Gastroesophageal sphincter (tissue), 4 donors: ENCODE measurements at regions not wholly inside any gene's neighbourhood (a gene's known extent, or its start where the extent isn't known, plus 50 kb on each side); places are given as distances from the start of the nearest gene placed in this dataset.

Source experiments
- ATAC-seq: fragments of 150-250 bp; one replicate; pipeline ENCODE4 v1.9.1; 2016; ENCODE audit warnings: mild to moderate bottlenecking, moderate library complexity
- H3K27ac ChIP-seq, 4 donors: fragments of 200-600 bp; sonication (generic) in 3 of 4; 1 replicate in 3 of 4; 2 replicates in 1 of 4; pipeline ENCODE4 v1.5.1; 2016 to 2019
- H3K27me3 ChIP-seq: fragments of 200-600 bp; sonication (generic); one replicate; pipeline ENCODE4 v1.5.1; 2019
- H3K36me3 ChIP-seq, 2 donors: fragments of 200-600 bp; sonication (generic); one replicate each; pipeline ENCODE4 v1.5.1; 2019; ENCODE audit warnings: control low read depth in 1 of 2
- H3K4me1 ChIP-seq, 3 donors: fragments of 200-600 bp; sonication (generic); 1 replicate in 2 of 3; 2 replicates in 1 of 3; pipeline ENCODE4 v1.5.1; 2016 to 2019; ENCODE audit warnings: control low read depth in 2 of 3
- H3K4me3 ChIP-seq, 2 donors: fragments of 200-600 bp; sonication (generic); one replicate each; pipeline ENCODE4 v1.5.1; 2019; ENCODE audit warnings: mild to moderate bottlenecking in 1 of 2, moderate library complexity in 1 of 2
- H3K9me3 ChIP-seq, 3 donors: fragments of 200-600 bp; sonication (generic); one replicate each; pipeline ENCODE4 v1.5.1; 2017 to 2019; ENCODE audit warnings: control low read depth in 2 of 3
- EP300 ChIP-seq: sonication (generic); formaldehyde crosslinking; IDR thresholded peaks from one replicate; pipeline ENCODE4 v1.6.1; 2017; ENCODE audit warnings: antibody characterized with exemption, mild to moderate bottlenecking
- POLR2A ChIP-seq, 2 donors: fragments of 450-650 bp; IDR thresholded peaks; one replicate each; pipeline ENCODE4 v1.6.1; 2017; ENCODE audit warnings: antibody characterized with exemption in 2 of 2, mild to moderate bottlenecking in 2 of 2, moderate library complexity in 1 of 2
- POLR2AphosphoS5 ChIP-seq: sonication (generic); formaldehyde crosslinking; IDR thresholded peaks from one replicate; pipeline ENCODE4 v1.6.1; 2017; ENCODE audit warnings: antibody characterized with exemption
- WGBS, 2 donors: methylation state at CpG; one replicate each; pipeline ENCODE4 v1.1.5; 2018; ENCODE audit warnings: low coverage in 1 of 2; 5-methylcytosine and 5-hydroxymethylcytosine counted together
- TF ChIP-seq, protein P1 (sequence below), 4 experiments: fragments of 200-600 bp in 2 of 4; fragments of 450-650 bp in 2 of 4; sonication (generic) in 1 of 4; IDR thresholded peaks; one replicate each; pipeline ENCODE4 v1.5.1; 2017 to 2019; ENCODE audit warnings: antibody characterized with exemption in 4 of 4, mild to moderate bottlenecking in 2 of 4, moderate library complexity in 2 of 4

- H3K27ac ChIP-seq: no peak overlapping the region
- H3K4me3 ChIP-seq: no peak overlapping the region
- 83 to 100% methylated on average over 2 to 4 of the region's 8 CpGs for WGBS, 2 donors
- peaks cover 0 to 12% (median 2%) of the 10 kb centered on the region in 3 donors for H3K4me1 ChIP-seq
- TF ChIP-seq, protein P1, sequence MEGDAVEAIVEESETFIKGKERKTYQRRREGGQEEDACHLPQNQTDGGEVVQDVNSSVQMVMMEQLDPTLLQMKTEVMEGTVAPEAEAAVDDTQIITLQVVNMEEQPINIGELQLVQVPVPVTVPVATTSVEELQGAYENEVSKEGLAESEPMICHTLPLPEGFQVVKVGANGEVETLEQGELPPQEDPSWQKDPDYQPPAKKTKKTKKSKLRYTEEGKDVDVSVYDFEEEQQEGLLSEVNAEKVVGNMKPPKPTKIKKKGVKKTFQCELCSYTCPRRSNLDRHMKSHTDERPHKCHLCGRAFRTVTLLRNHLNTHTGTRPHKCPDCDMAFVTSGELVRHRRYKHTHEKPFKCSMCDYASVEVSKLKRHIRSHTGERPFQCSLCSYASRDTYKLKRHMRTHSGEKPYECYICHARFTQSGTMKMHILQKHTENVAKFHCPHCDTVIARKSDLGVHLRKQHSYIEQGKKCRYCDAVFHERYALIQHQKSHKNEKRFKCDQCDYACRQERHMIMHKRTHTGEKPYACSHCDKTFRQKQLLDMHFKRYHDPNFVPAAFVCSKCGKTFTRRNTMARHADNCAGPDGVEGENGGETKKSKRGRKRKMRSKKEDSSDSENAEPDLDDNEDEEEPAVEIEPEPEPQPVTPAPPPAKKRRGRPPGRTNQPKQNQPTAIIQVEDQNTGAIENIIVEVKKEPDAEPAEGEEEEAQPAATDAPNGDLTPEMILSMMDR (IDR thresholded peaks at IDR 0.05): no peak
- TF ChIP-seq POLR2A (IDR thresholded peaks at IDR 0.05): no peak
- no peak for TF ChIP-seq POLR2AphosphoS5
- no peak for TF ChIP-seq EP300
- no peak for ATAC-seq
- H3K9me3 ChIP-seq: no peaks in the 10 kb centered on the region
- no peaks in the 10 kb centered on the region for H3K27me3 ChIP-seq
- no peaks in the 10 kb centered on the region for H3K36me3 ChIP-seq
These were observed 229.2 kb downstream of the RPS24 start for GRCh38 chr10:78262860-78263259.

- H3K9me3 ChIP-seq: no peaks in the 10 kb centered on the region
- H3K4me1 ChIP-seq: peaks cover 0 to 12% (median 2%) of the 10 kb centered on the region in 3 donors
- WGBS, 2 donors: 51% methylated on average over 2 of the region's 5 CpGs; no CpG with 5 or more reads in 1 of the 2 donors
- no peaks in the 10 kb centered on the region for H3K27me3 ChIP-seq
- H3K4me3 ChIP-seq: no peak overlapping the region
- TF ChIP-seq, protein P1 (IDR thresholded peaks at IDR 0.05): no peak
- TF ChIP-seq EP300 (no peak), POLR2A (IDR thresholded peaks at IDR 0.05) (no peak), POLR2AphosphoS5 (no peak)
- H3K36me3 ChIP-seq: no peaks in the 10 kb centered on the region
- no peak overlapping the region for H3K27ac ChIP-seq
- no peak for ATAC-seq
These were observed 229.9 kb downstream of the RPS24 start for GRCh38 chr10:78263521-78263988.

- H3K27me3 ChIP-seq: no peaks in the 10 kb centered on the region
- no peaks in the 10 kb centered on the region for H3K9me3 ChIP-seq
- H3K36me3 ChIP-seq: no peaks in the 10 kb centered on the region
- no peak for ATAC-seq
- no peak overlapping the region for H3K27ac ChIP-seq
- H3K4me1 ChIP-seq: peaks cover 0 to 12% (median 2%) of the 10 kb centered on the region in 3 donors
- WGBS, 2 donors: 83 to 100% methylated on average over 1 to 3 of the region's 3 CpGs
- no peak overlapping the region for H3K4me3 ChIP-seq
- TF ChIP-seq, protein P1 (IDR thresholded peaks at IDR 0.05): no peak
- TF ChIP-seq POLR2AphosphoS5: no peak
- no peak for TF ChIP-seq POLR2A (IDR thresholded peaks at IDR 0.05)
- no peak for TF ChIP-seq EP300
These were observed 230.7 kb downstream of the RPS24 start for GRCh38 chr10:78264361-78264760.

- peak; percentile 79 for ATAC-seq
- Histone ChIP-seq H3K4me3 (no peak overlapping the region), H3K4me1 (peaks cover 0 to 12% (median 2%) of the 10 kb centered on the region in 3 donors), H3K27me3 (no peaks in the 10 kb centered on the region), H3K9me3 (no peaks in the 10 kb centered on the region), H3K27ac (peak overlapping the region; percentile 7 to 76 (median 73)), H3K36me3 (no peaks in the 10 kb centered on the region)
- TF ChIP-seq POLR2AphosphoS5 (no peak), POLR2A (IDR thresholded peaks at IDR 0.05) (no peak), EP300 (no peak)
- TF ChIP-seq, protein P1 (IDR thresholded peaks at IDR 0.05): no peak
- WGBS, 2 donors: 39 to 51% methylated on average over 7 to 9 of the region's 10 CpGs
These were observed 233.2 kb downstream of the RPS24 start for GRCh38 chr10:78266741-78267469.

DNA sequence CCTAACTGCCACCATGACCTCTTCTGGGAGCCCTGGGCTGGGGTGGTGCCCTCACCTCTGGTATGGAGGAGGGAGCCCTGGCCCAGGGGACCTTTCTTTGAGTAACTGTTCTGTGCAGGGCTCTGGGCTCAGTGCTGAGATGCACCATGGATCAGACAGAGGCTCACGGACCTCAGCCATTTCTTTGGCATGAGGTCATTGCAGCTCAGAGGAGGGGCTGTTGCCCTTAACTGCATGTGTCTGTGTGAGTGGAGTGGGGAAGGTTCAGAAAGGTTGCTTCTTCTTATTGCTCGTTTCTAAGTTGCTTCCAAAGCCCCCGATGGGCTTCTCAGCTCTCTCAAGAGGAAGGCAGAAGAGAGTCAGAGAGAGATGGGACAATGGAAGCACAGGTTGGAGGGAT is 233.9 kb downstream of the RPS24 start:
- no peak for ATAC-seq
- Histone ChIP-seq H3K4me1 (peaks cover 0 to 12% (median 2%) of the 10 kb centered on the region in 3 donors), H3K9me3 (peaks cover 0 to 6% (median 0%) of the 10 kb centered on the region in 3 donors), H3K4me3 (no peak overlapping the region), H3K27me3 (no peaks in the 10 kb centered on the region), H3K27ac (peak overlapping the region in 3 of 4 donors; percentile 73 to 76 (median 73)), H3K36me3 (no peaks in the 10 kb centered on the region)
- WGBS, 2 donors: 60% methylated on average over 2 of the region's 3 CpGs; no CpG with 5 or more reads in 1 of the 2 donors
- TF ChIP-seq, protein P1 (IDR thresholded peaks at IDR 0.05): no peak
- TF ChIP-seq EP300: no peak
- TF ChIP-seq POLR2A (IDR thresholded peaks at IDR 0.05): no peak
- TF ChIP-seq POLR2AphosphoS5: no peak
